Trophoblast cell (in vitro differentiated cells and primary cell): ENCODE measurements at regions not wholly inside any gene's neighbourhood (a gene's known extent, or its start where the extent isn't known, plus 50 kb on each side); places are given as distances from the start of the nearest gene placed in this dataset.

ENCODE experiments used
- DNase-seq, 2 donors: peaks; one replicate each; pipeline ENCODE4 v3.0.0-alpha.2; 2016
- H2AFZ ChIP-seq: 2 replicates; pipeline ENCODE4 v1.6.1; 2013; ENCODE audit warnings: low read length, moderate library complexity, mild to moderate bottlenecking; ENCODE audit not compliant: insufficient read depth, poor library complexity
- H2AK5ac ChIP-seq: 2 replicates; pipeline ENCODE4 v1.6.1; 2013; ENCODE audit warnings: mild to moderate bottlenecking, low read length
- H2BK120ac ChIP-seq: 2 replicates; pipeline ENCODE4 v1.6.1; 2013; ENCODE audit warnings: low read length, mild to moderate bottlenecking, moderate library complexity; ENCODE audit not compliant: insufficient read depth, poor library complexity
- H2BK12ac ChIP-seq: 2 replicates; pipeline ENCODE4 v1.6.1; 2013; ENCODE audit warnings: mild to moderate bottlenecking, low read length, moderate library complexity
- H2BK5ac ChIP-seq: 2 replicates; pipeline ENCODE4 v1.6.1; 2013; ENCODE audit warnings: low read length, low read depth, moderate library complexity, mild to moderate bottlenecking; ENCODE audit not compliant: poor library complexity
- H3K14ac ChIP-seq: 2 replicates; pipeline ENCODE4 v1.6.1; 2013; ENCODE audit warnings: mild to moderate bottlenecking, low read length
- H3K18ac ChIP-seq: 2 replicates; pipeline ENCODE4 v1.6.1; 2013; ENCODE audit warnings: mild to moderate bottlenecking, low read length
- H3K23ac ChIP-seq: 2 replicates; pipeline ENCODE4 v1.6.1; 2013; ENCODE audit warnings: low read length
- H3K27ac ChIP-seq: 2 replicates; pipeline ENCODE4 v1.5.1; 2013; ENCODE audit warnings: low read depth, mild to moderate bottlenecking, inconsistent platforms, low read length, moderate library complexity
- H3K27me3 ChIP-seq: 2 replicates; pipeline ENCODE4 v1.6.1; 2013; ENCODE audit warnings: inconsistent platforms, mild to moderate bottlenecking, low read length, moderate library complexity; ENCODE audit not compliant: insufficient read depth
- H3K36me3 ChIP-seq, 2 experiments: 1 replicate in 1 of 2; 2 replicates in 1 of 2; pipeline ENCODE4 v1.6.1; 2013; ENCODE audit warnings: low read length in 2 of 2, mild to moderate bottlenecking in 2 of 2, moderate library complexity in 1 of 2; ENCODE audit not compliant: insufficient read depth in 2 of 2, control insufficient read depth in 1 of 2
- H3K4ac ChIP-seq: 2 replicates; pipeline ENCODE4 v1.6.1; 2013; ENCODE audit warnings: low read depth, mild to moderate bottlenecking, low read length, moderate library complexity
- H3K4me1 ChIP-seq, 2 experiments: 1 replicate in 1 of 2; 2 replicates in 1 of 2; pipeline ENCODE4 v1.6.1; 2013; ENCODE audit warnings: low read length in 2 of 2, mild to moderate bottlenecking in 2 of 2, moderate library complexity in 1 of 2; ENCODE audit not compliant: insufficient read depth in 2 of 2, control insufficient read depth in 1 of 2
- H3K4me2 ChIP-seq: 2 replicates; pipeline ENCODE4 v1.6.1; 2013; ENCODE audit warnings: inconsistent platforms, mild to moderate bottlenecking, low read length, moderate library complexity
- H3K4me3 ChIP-seq: 2 replicates; pipeline ENCODE4 v1.5.1; 2013; ENCODE audit warnings: mild to moderate bottlenecking, low read depth, low read length, inconsistent platforms
- H3K79me1 ChIP-seq: one replicate; pipeline ENCODE4 v1.6.1; 2013; ENCODE audit warnings: low read length
- H3K79me2 ChIP-seq: 2 replicates; pipeline ENCODE4 v1.6.1; 2013; ENCODE audit warnings: low read length, mild to moderate bottlenecking; ENCODE audit not compliant: control insufficient read depth, insufficient read depth, poor library complexity
- H3K9ac ChIP-seq: 2 replicates; pipeline ENCODE4 v1.6.1; 2013; ENCODE audit warnings: mild to moderate bottlenecking, low read length
- H3K9me3 ChIP-seq: 2 replicates; pipeline ENCODE4 v1.6.1; 2013; ENCODE audit warnings: low read depth, mild to moderate bottlenecking, control low read depth, inconsistent platforms, low read length; ENCODE audit not compliant: insufficient read depth
- H4K12ac ChIP-seq: 2 replicates; pipeline ENCODE4 v1.6.1; 2013; ENCODE audit warnings: low read depth, mild to moderate bottlenecking, low read length, moderate library complexity
- H4K8ac ChIP-seq: 2 replicates; pipeline ENCODE4 v1.6.1; 2013; ENCODE audit warnings: low read depth, mild to moderate bottlenecking, low read length, moderate library complexity
- H4K91ac ChIP-seq: one replicate; pipeline ENCODE4 v1.6.1; 2013; ENCODE audit warnings: low read depth, mild to moderate bottlenecking, low read length, moderate library complexity
- WGBS: extraction: QIAGEN DNeasy Blood & Tissue Kit; methylation state at CpG from one replicate; pipeline ENCODE4 v1.1.7; 2013; ENCODE audit warnings: missing lambda C conversion rate; ENCODE audit not compliant: insufficient read length, insufficient coverage; ENCODE audit errors: extremely low coverage; 5-methylcytosine and 5-hydroxymethylcytosine counted together

- Histone ChIP-seq H4K8ac (no peak overlapping the region), H2AK5ac (no peak overlapping the region), H3K4me2 (no peak overlapping the region), H3K36me3 (no peaks in the 10 kb centered on the region), H3K4me1 (no peaks in the 10 kb centered on the region), H3K14ac (no peak overlapping the region), H3K27ac (no peak overlapping the region), H4K12ac (no peak overlapping the region), H3K9me3 (no peaks in the 10 kb centered on the region), H4K91ac (no peak overlapping the region), H2AFZ (no peak overlapping the region), H3K9ac (no peak overlapping the region), H3K4me3 (no peak overlapping the region), H3K4ac (no peak overlapping the region), H3K79me2 (no peaks in the 10 kb centered on the region), H3K18ac (no peak overlapping the region), H2BK5ac (no peak overlapping the region), H2BK12ac (no peak overlapping the region), H3K79me1 (no peaks in the 10 kb centered on the region), H2BK120ac (no peak overlapping the region), H3K23ac (no peak overlapping the region), H3K27me3 (no peaks in the 10 kb centered on the region)
- no peak for DNase-seq
- no CpG with 5 or more reads among the region's 2 CpGs for WGBS
Measured at GRCh38 chr6:22412994-22413393, 116.2 kb upstream of the PRL start.

- no peak overlapping the region for H3K4ac ChIP-seq
- no peak overlapping the region for H4K8ac ChIP-seq
- no peak overlapping the region for H3K23ac ChIP-seq
- no peak overlapping the region for H2AK5ac ChIP-seq
- H2BK5ac ChIP-seq, result no peak overlapping the region
- no peak overlapping the region for H3K9ac ChIP-seq
- no peak overlapping the region for H2AFZ ChIP-seq
- no peak overlapping the region for H3K4me2 ChIP-seq
- no peaks in the 10 kb centered on the region for H3K79me2 ChIP-seq
- no peaks in the 10 kb centered on the region for H3K36me3 ChIP-seq
- H2BK120ac ChIP-seq, result no peak overlapping the region
- no peak overlapping the region for H3K4me3 ChIP-seq
- WGBS, result no CpG with 5 or more reads among the region's 6 CpGs
- no peak overlapping the region for H4K91ac ChIP-seq
- H2BK12ac ChIP-seq, result no peak overlapping the region
- no peak overlapping the region for H4K12ac ChIP-seq
- DNase-seq, result no peak
- H3K27me3 ChIP-seq, result no peaks in the 10 kb centered on the region
- H3K18ac ChIP-seq, result no peak overlapping the region
- H3K79me1 ChIP-seq, result no peaks in the 10 kb centered on the region
- no peaks in the 10 kb centered on the region for H3K4me1 ChIP-seq
- no peaks in the 10 kb centered on the region for H3K9me3 ChIP-seq
- H3K14ac ChIP-seq, result no peak overlapping the region
- H3K27ac ChIP-seq, result no peak overlapping the region
Measured at GRCh38 chr6:22413681-22414311, 117.0 kb upstream of the PRL start.

GRCh38 chr6:22418714-22419113 is 121.9 kb upstream of the PRL start:
- no peak overlapping the region for H2BK12ac ChIP-seq
- H4K91ac ChIP-seq, result no peak overlapping the region
- no peak overlapping the region for H3K23ac ChIP-seq
- no peak overlapping the region for H2BK5ac ChIP-seq
- no CpG with 5 or more reads among the region's 1 CpG for WGBS
- H2AFZ ChIP-seq, result no peak overlapping the region
- H3K27ac ChIP-seq, result no peak overlapping the region
- no peak for DNase-seq
- no peak overlapping the region for H3K4me3 ChIP-seq
- no peak overlapping the region for H3K14ac ChIP-seq
- no peak overlapping the region for H2BK120ac ChIP-seq
- no peaks in the 10 kb centered on the region for H3K4me1 ChIP-seq
- no peaks in the 10 kb centered on the region for H3K79me1 ChIP-seq
- no peak overlapping the region for H4K12ac ChIP-seq
- H3K4ac ChIP-seq, result no peak overlapping the region
- H3K9ac ChIP-seq, result no peak overlapping the region
- no peaks in the 10 kb centered on the region for H3K79me2 ChIP-seq
- no peak overlapping the region for H2AK5ac ChIP-seq
- H3K27me3 ChIP-seq, result no peaks in the 10 kb centered on the region
- no peaks in the 10 kb centered on the region for H3K36me3 ChIP-seq
- H4K8ac ChIP-seq, result no peak overlapping the region
- no peak overlapping the region for H3K18ac ChIP-seq
- H3K4me2 ChIP-seq, result no peak overlapping the region
- no peaks in the 10 kb centered on the region for H3K9me3 ChIP-seq

- Histone ChIP-seq H3K4me3 (no peak overlapping the region), H3K4me1 (no peaks in the 10 kb centered on the region), H4K12ac (no peak overlapping the region), H3K9me3 (no peaks in the 10 kb centered on the region), H3K27ac (no peak overlapping the region), H3K4me2 (no peak overlapping the region), H3K27me3 (no peaks in the 10 kb centered on the region), H2BK120ac (no peak overlapping the region), H3K18ac (no peak overlapping the region), H4K91ac (no peak overlapping the region), H4K8ac (no peak overlapping the region), H3K23ac (no peak overlapping the region), H3K4ac (no peak overlapping the region), H3K36me3 (no peaks in the 10 kb centered on the region), H2AFZ (no peak overlapping the region), H3K79me2 (no peaks in the 10 kb centered on the region), H2BK12ac (no peak overlapping the region), H2BK5ac (no peak overlapping the region), H3K79me1 (no peaks in the 10 kb centered on the region), H3K9ac (no peak overlapping the region), H2AK5ac (no peak overlapping the region), H3K14ac (no peak overlapping the region)
- DNase-seq, result peak; percentile 44 to 83
- WGBS, result no CpG with 5 or more reads among the region's 2 CpGs
Measured at GRCh38 chr6:22421198-22421597, 124.4 kb upstream of the PRL start.
